ENCODE measurements at regions not wholly inside any gene's neighbourhood (a gene's known extent, or its start where the extent isn't known, plus 50 kb on each side); places are given as distances from the start of the nearest gene placed in this dataset.

DNA sequence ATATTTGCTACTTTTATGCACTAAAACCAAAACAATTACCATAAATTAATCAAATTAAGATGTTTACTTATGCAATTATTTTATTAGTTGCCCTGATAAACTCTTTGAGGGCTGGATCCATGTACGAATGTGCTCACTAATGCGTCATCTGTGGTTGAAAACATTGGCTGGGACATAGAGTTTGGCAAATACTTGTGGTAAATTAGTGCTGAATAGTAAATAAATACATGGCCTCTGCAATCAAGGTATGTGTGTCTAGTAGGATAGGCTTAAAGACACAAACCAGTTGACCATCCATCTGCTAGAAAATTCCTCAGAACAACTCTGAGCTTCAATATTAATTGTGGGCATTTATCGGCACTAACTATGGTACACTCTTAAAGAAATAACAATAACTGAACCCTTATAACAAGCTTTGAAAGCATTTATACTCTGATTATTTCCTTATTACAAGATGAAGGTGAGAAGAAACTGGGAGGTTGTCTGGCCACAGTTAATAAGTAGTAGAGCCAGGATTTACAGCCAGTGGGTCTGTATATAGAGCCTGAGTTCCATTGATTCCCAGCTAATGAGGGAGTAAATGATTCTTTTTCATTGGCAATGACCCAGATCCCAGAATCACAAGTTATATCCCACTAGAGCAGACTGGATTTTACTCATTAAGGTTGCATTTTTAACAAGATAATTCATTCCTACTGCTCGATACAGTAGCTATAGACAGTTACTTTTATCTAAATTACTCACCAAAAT lies 169.5 kb upstream of the CNTN6 start:
- intact Hi-C loops (cut with DNase I), result no loop called here
- no peaks in the 10 kb centered on the region for H3K4me1 ChIP-seq (replicated peaks)
- 89% methylated on average over 4 of the region's 4 CpGs for WGBS
- H3K27me3 ChIP-seq (replicated peaks; ENCODE audit: insufficient read depth), result no peaks in the 10 kb centered on the region
- DNase-seq (ENCODE audit: low spot score), result no peak
- no peak overlapping the region for H3K27ac ChIP-seq
- TF ChIP-seq, protein P1, sequence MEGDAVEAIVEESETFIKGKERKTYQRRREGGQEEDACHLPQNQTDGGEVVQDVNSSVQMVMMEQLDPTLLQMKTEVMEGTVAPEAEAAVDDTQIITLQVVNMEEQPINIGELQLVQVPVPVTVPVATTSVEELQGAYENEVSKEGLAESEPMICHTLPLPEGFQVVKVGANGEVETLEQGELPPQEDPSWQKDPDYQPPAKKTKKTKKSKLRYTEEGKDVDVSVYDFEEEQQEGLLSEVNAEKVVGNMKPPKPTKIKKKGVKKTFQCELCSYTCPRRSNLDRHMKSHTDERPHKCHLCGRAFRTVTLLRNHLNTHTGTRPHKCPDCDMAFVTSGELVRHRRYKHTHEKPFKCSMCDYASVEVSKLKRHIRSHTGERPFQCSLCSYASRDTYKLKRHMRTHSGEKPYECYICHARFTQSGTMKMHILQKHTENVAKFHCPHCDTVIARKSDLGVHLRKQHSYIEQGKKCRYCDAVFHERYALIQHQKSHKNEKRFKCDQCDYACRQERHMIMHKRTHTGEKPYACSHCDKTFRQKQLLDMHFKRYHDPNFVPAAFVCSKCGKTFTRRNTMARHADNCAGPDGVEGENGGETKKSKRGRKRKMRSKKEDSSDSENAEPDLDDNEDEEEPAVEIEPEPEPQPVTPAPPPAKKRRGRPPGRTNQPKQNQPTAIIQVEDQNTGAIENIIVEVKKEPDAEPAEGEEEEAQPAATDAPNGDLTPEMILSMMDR (IDR thresholded peaks at IDR 0.05), result no peak
- TF ChIP-seq POLR2AphosphoS5 (IDR thresholded peaks at IDR 0.05) (no peak), POLR2A (IDR thresholded peaks at IDR 0.05) (no peak)
- no peaks in the 10 kb centered on the region for H3K9me3 ChIP-seq
- no peak overlapping the region for H3K4me3 ChIP-seq
- H3K36me3 ChIP-seq, result no peaks in the 10 kb centered on the region

DNA sequence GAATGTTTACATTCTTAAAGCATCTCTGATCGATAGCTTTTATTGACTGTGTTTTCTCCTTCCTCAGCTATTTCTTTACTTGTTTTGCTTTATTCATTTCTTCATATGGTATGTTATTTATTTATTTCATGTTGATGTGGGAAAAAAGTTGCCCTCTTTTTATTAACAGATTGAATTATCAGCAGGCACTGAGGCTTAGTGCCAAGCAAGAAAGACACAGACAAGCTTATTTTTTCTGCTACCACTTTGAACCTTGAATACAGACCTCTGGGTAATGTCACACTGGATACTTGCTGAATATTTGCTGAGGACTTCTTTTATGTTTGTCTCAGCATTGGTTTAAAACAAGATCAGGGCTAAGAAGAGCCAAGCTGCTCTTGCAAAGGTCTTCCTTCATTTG lies 162.0 kb upstream of the CNTN6 start:
- TF ChIP-seq POLR2AphosphoS5 (IDR thresholded peaks at IDR 0.05), result no peak
- TF ChIP-seq POLR2A (IDR thresholded peaks at IDR 0.05), result no peak
- TF ChIP-seq, protein P1 (IDR thresholded peaks at IDR 0.05), result no peak
- Histone ChIP-seq H3K4me3 (no peak overlapping the region), H3K36me3 (no peaks in the 10 kb centered on the region), H3K27me3 (replicated peaks; ENCODE audit: insufficient read depth) (no peaks in the 10 kb centered on the region), H3K4me1 (replicated peaks) (no peaks in the 10 kb centered on the region), H3K27ac (no peak overlapping the region), H3K9me3 (no peaks in the 10 kb centered on the region)
- WGBS, result 63% methylated on average over 1 of the region's 1 CpG
- no peak for DNase-seq (ENCODE audit: low spot score)
- intact Hi-C loops (cut with DNase I), result no loop called here

DNA sequence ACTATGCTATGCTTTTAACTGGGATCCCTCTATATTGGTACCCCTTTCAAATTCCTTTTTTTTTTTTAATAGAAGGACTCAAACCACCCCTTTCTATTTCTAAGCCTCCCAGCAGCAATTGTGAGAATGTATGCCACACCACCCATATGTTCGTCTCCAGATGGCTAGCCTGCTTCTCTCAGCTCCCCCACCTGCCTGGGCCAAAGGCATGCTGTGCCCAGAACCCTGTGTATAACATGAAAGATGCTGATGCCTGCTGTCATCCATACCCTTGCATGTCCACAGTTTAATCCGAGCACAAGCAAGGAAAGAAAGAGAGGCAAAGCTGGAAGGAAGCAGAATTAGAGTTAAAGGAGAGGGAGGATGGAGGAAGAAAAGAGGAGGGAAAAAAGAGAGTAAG lies 159.5 kb upstream of the CNTN6 start:
- Histone ChIP-seq H3K27ac (no peak overlapping the region), H3K27me3 (replicated peaks; ENCODE audit: insufficient read depth) (no peaks in the 10 kb centered on the region), H3K9me3 (no peaks in the 10 kb centered on the region), H3K4me1 (replicated peaks) (no peaks in the 10 kb centered on the region), H3K36me3 (no peaks in the 10 kb centered on the region), H3K4me3 (no peak overlapping the region)
- WGBS, result 75% methylated on average over 2 of the region's 2 CpGs
- DNase-seq (ENCODE audit: low spot score), result no peak
- TF ChIP-seq, protein P1 (IDR thresholded peaks at IDR 0.05), result no peak
- no peak for TF ChIP-seq POLR2A (IDR thresholded peaks at IDR 0.05)
- no peak for TF ChIP-seq POLR2AphosphoS5 (IDR thresholded peaks at IDR 0.05)
- intact Hi-C loops (cut with DNase I), result no loop called here

DNA sequence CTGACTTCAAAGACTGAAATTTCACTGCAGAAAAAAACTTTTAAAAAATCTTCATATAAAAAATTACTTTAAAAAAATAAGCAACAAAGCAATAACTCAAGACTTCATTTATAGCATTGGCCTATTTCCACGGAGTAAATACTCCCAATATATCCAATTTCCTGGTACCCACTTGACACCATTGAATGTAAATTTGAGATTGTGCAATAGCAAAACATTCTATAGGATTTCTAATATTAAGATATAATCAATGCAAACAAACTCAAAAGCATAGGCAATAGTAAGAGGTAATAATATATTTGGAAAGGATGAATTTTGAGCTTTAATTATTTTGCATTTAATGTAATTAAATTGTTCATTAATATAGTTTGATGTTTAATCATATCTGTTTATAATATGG lies 148.0 kb upstream of the CNTN6 start:
- Histone ChIP-seq H3K9me3 (no peaks in the 10 kb centered on the region), H3K27me3 (replicated peaks; ENCODE audit: insufficient read depth) (no peaks in the 10 kb centered on the region), H3K36me3 (no peaks in the 10 kb centered on the region), H3K4me3 (no peak overlapping the region), H3K27ac (no peak overlapping the region), H3K4me1 (replicated peaks) (no peaks in the 10 kb centered on the region)
- 56% methylated on average over 1 of the region's 1 CpG for WGBS
- TF ChIP-seq POLR2AphosphoS5 (IDR thresholded peaks at IDR 0.05) (no peak), POLR2A (IDR thresholded peaks at IDR 0.05) (no peak)
- TF ChIP-seq, protein P1 (IDR thresholded peaks at IDR 0.05), result no peak
- intact Hi-C loops (cut with DNase I), result no loop called here
- DNase-seq (ENCODE audit: low spot score), result no peak

DNA sequence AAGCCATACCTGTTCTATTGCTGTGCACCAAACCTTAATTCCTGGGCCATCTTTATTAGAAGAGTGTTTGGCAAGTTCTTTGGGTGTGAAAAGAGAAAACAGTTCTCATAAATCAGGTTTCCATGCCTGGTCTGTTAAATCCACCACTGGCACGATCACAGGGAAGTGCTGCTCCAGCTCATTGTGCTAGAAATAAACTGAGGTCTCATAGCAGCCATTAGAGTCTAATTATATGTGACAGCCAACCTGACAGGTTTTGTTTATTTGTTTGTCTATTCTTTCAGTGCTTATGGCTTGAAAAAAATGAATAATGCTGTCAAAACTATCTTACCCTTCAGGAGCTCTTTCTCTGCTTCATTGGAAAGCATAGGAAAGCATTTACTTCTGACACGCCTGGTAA lies 147.1 kb upstream of the CNTN6 start:
- intact Hi-C loops (cut with DNase I), result no loop called here
- Histone ChIP-seq H3K4me1 (replicated peaks) (no peaks in the 10 kb centered on the region), H3K27me3 (replicated peaks; ENCODE audit: insufficient read depth) (no peaks in the 10 kb centered on the region), H3K27ac (no peak overlapping the region), H3K4me3 (no peak overlapping the region), H3K36me3 (no peaks in the 10 kb centered on the region), H3K9me3 (no peaks in the 10 kb centered on the region)
- no peak for DNase-seq (ENCODE audit: low spot score)
- TF ChIP-seq POLR2A (IDR thresholded peaks at IDR 0.05) (no peak), POLR2AphosphoS5 (IDR thresholded peaks at IDR 0.05) (no peak)
- TF ChIP-seq, protein P1 (IDR thresholded peaks at IDR 0.05), result no peak
- 85% methylated on average over 2 of the region's 2 CpGs for WGBS
